GM18951 (cell line): ENCODE measurements at regions not wholly inside any gene's neighbourhood (a gene's known extent, or its start where the extent isn't known, plus 50 kb on each side); places are given as distances from the start of the nearest gene placed in this dataset.

ENCODE experiments used
- POLR2A ChIP-seq: IDR thresholded peaks from 4 replicates; pipeline ENCODE4 v1.6.1; 2011; ENCODE audit warnings: mild to moderate bottlenecking; ENCODE audit not compliant: insufficient read length, insufficient read depth; ENCODE audit errors: extremely low read depth
- in situ Hi-C: fragments of 300-500 bp; cut with MboI; formaldehyde crosslinking; loops from one replicate; pipeline ENCODE4 v1.12.0; 2022; ENCODE audit warnings: low sequenced_read_pairs, mixed read lengths, inconsistent platforms; ENCODE audit not compliant: unreplicated experiment

DNA sequence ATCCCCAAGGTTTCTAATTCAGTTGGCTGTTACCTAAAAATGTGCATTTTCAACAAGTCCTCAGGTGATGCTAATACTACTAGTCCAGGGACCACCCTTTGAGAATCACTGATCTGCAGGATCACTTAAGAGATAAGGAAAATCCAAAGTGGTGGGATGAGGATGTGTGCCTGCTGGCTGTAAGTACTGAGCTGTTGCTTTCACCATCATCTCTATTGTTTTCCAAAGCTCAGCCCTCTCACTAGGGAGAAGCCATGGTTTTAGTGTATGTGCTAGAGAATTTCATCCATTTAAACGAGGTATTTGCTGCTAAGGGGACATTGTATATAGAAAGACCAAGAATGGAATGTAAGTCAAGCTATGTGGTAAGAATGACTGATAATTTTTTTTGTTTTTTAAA lies 202.3 kb downstream of the KIF21A start:
- in situ Hi-C loops, result no loop called here

DNA sequence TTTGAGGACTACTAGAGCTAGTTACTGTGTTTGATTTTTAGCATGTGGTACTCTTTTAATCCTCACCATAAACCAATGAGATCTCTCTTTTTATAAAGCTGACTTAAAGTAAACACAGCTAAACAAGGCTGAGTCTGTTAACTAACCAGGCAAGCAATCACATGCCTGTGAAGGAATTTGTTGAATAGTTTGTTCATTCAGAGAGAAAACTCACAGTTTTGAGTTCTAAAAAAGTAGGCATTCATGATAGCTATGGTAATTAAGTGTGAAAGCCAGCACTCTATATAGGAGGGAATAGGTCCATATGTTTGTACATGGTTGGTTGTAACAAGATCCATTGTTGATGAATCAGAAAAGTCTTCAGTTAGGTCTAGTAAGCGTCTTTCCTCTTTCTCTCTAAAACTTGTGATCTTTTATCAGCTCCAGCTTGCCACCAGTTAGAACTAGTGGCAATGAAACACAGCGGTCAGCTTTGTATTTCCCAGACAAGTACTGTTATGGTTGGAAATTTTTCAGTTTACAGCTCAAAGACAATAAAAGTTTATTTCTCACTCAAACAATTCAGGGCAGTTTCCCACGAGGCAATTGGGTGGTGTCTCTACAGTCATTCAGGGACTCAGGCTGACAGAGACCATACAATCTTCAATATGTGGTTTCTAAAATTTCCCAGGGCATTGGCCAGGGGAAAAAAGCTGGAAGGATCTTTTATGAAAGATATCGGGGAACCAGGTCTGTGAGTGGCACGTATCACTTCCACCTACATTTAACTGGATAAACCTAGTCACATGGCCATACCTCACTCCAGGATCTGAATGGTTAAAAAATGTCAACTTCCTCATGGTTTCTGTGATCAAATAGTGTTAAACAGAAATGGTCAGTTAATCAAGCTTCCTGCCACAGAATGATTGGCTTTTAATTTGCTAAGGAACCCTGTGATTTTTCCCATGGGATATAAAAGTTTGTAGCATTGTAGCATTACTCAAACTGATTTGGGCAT lies 203.1 kb downstream of the KIF21A start:
- TF ChIP-seq POLR2A, result no peak
- in situ Hi-C loops, result no loop called here

More for the DNA sequence above, 202.3 kb downstream of the KIF21A start:
- TF ChIP-seq POLR2A, result no peak

DNA sequence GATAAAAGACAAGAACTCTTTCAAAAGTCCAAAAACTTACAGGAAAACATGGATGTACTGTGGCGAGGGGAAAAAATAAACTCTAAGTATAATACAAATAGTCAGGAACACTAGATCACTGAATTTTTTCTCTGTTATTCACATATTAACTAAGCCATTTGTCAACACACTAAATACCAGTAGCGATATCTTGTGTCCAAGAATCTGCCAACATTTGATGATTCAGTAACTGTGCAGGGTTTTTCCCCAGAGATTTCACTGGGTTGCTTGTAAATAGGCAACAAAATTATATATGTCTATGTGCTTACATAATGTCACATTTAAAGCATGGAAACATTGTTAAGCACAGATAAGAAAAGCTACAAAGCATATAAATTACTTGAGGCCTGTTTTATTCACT lies 205.9 kb downstream of the KIF21A start:
- no peak for TF ChIP-seq POLR2A
- in situ Hi-C loops, result no loop called here

DNA sequence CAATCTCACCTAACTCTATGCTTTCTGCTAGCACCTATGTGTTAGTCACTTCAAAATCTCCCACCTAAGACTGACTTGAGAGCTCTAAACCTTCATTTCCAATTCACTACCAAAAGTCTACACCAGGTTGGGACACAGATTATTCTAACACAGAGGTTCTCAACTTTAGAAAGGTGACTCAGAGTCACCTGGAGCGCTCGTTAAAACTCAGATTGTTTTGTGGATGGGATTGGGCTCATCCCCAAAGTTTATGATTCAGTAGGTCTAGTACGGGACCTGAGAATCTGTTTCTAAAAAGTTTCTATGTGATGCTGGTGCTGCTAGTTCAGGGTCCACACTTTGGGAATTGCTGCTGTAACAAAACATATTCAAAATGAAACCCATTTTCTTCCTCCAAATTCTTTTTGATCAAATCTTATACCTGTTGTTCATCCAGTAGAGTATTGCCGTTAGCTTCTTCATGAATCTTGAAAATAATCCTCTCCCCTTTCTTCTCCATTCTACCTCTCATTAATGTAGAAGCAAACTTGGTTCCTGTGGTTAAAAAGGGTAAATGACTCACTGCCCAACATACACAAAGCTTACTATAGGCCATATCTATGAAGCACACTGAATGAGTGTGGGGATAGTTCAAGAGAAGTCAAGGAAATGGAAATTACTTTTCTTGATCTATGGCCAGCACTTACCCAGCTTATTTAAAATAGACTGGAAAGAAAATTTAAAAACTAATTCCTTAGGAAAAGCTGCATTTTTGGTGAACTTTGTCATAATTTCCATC lies 206.7 kb downstream of the KIF21A start:
- TF ChIP-seq POLR2A, result no peak
- in situ Hi-C loops, result no loop called here

DNA sequence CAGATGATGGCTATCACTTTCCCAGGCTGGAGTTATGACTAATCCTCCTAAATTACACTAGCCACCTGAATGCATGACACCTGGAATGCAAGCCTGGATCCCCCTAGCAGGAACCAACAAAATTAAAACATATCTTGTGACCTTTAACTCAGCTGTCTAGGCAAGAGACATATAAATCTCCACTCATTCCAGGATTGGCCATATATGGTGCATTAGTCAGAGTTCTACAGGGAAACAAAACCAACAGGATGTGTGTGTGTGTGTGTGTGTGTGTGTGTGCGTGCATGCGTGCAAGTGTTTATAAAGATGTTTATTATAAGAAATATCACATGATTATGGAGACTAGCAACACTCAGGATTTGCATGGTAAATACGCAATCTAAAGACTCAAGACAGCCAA lies 212.8 kb downstream of the KIF21A start:
- TF ChIP-seq POLR2A, result no peak
- in situ Hi-C loops, result no loop called here

DNA sequence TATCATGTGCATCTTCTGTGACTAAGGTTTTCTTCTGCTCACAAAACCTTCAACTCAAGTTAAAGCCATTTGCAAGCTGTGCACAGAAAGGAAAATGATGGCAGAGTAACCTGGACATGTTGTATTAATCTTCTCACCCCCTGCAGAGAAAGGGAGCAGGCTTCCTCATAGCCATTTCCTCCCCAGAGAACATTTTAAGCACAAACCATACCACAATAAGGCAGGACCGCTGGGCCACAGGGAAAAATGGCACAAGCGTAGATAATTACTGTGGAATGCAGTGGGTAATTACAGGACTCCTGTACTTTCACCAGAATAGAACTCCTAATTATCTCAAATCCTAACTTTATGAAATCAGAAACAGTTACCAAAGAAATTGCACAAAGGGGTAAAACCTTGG lies 215.7 kb downstream of the KIF21A start:
- in situ Hi-C loops, result no loop called here
- no peak for TF ChIP-seq POLR2A

DNA sequence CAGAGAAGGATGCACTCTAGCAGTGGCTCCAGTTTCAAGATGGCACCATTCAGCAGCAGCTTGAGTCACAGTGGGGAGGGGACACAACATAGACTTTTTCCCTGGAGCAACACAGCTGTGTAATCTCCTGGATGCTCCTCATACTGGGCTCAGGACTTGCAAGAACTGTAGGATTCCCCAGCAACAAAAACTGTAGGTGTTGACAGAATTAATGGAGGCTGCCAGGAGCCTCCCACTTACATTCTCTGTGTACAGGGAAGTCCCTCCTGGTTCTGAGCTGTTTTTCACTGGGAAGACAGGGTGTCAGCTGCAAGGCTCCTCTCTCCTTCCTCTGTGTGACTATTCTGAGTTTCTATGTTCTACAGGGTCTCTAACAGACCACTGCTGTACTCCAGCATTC lies 217.9 kb downstream of the KIF21A start:
- in situ Hi-C loops, result no loop called here
- TF ChIP-seq POLR2A, result no peak

DNA sequence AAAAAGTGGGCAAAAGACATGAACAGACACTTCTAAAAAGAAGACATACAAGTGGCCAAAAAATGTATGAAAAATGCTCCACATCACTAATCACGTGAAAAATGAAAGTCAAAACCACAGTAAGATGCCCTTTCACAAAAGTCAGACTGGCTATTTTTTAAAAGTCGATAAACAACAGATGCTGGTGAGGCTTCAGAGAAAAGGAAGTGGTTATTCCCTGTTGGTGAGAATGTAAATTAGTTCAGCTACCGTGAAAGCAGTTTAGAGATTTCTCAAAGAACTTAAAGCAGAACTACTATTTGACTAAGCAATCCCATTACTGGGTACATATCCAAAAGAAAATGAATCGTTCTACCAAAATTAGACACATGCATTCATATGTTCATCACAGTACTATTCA lies 237.0 kb downstream of the KIF21A start:
- in situ Hi-C loops, result no loop called here
- TF ChIP-seq POLR2A, result no peak

DNA sequence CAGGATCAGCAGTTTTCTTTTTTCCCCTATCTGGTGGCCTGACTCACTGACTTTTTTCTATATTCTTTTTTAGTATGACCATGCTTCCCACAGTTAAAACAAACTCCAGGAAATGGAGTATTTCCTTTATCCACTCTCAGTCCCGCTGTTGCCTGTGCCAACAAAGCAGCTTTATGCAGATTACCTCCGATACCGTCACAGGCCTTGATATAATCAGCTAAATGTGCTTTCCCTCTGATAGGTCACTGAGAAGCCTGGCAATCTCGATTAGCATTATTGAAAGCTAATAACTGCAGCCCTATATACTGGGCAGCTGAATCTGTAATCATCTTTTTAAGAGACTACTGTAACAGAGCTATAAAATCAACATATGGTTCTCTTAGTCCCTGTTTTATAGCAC lies 243.6 kb downstream of the KIF21A start:
- TF ChIP-seq POLR2A, result no peak
- in situ Hi-C loops, result no loop called here

DNA sequence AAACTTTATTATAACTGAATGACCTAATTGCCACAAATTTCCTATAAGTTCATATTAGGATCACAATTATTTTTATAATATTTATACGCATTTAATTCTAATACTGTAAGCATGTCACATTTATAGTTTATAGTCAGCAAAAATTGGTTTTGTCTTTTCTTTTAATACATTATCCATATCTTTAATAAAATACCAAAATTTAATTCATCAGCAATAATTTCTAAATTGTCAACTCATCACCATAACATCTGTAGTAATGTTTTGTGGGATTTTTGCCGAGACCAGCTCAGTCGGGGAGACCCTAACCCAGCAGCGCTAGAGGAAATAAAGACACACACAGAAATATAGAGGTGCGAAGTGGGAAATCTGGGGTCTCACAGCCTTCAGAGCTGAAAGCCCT lies 254.2 kb downstream of the KIF21A start:
- in situ Hi-C loops, result no loop called here
- no peak for TF ChIP-seq POLR2A

DNA sequence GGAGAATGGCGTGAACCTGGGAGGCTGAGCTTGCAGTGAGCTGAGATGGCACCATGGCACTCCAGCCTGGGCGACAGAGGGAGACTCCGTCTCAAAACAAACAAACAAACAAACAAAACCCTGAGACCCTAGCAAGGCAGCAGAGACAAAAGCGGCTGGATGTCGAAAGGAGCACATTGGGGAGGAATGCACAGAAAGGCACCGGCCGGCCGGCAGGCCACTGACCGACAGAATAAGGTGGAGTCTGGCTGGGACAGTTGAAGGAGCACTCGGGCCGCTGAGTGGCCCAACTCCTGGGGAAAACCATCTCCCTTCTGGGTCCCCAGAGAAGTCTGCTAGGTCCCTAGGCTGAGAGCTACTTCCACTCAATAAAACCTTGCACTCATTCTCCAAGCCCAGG lies 256.2 kb downstream of the KIF21A start:
- in situ Hi-C loops, result no loop called here
- TF ChIP-seq POLR2A, result no peak

DNA sequence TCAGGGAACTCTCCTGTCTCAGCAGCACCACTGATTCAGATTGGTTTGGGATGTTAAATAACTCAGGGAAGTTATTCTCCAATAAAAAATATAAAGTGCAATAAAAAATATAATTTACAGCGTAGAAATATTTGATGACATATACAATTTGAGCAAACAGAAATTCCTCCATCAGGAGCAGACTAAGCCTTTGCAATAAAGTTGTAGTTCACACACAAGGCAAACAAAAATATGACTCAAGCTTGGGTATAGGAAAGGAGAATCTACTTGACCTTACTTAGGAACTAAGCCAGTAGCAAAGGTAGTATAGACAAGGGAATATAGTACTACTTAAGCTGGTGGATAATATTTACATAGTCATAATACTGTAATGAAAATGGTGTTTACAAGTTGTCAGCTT lies 264.1 kb downstream of the KIF21A start:
- in situ Hi-C loops, result no loop called here

DNA sequence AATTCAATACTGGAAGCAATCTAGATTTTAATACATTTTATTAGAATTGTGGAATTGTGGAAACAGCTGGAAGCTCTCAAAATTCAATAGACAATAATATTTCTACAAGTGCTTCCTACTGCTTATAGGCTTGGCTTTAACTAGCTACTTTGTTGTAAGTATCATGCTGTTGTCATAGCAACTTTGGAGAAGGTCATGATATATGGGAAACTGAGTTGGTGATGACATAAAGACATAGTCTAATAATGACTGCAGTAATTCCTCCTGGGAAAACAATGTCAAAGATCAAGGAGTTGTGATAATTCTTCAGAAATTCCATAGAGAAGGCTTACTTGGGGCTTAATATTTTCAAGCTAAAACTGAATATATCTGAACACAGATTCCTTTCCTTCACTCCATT lies 266.6 kb downstream of the KIF21A start:
- in situ Hi-C loops, result no loop called here
- no peak for TF ChIP-seq POLR2A

More for the DNA sequence above, 264.1 kb downstream of the KIF21A start:
- no peak for TF ChIP-seq POLR2A
